ENCODE measurements at regions not wholly inside any gene's neighbourhood (a gene's known extent, or its start where the extent isn't known, plus 50 kb on each side); places are given as distances from the start of the nearest gene placed in this dataset.

DNA sequence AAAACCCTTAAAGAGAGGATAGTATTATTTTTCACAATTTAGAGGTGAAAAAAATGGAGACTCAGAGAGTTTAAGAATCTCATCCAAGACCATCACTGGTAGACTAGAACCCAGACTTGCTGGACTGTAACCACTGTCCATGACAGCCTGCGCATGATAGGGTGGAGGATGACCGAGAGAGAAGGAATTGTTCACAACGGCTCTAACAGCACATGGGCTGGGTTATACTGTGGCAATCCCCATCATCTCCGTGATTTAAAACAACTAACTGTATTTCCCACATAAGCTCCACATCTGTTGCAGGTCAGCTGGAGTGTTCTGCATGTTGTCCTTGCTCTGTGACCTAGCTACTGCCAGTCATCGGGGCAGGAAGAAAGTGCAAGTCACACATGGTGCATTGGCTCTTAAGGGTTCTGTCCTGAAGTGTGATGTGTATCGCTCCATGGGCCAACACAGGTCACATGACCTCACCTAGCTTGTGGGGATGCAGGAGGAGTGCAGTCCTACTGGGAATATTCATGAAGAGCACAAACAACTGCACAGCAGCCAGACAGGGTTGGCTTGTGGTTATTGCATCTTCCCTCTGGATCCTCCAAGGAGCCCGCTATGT, 131.2 kb upstream of the MPHOSPH6 start:
- Histone ChIP-seq H3K4me1 (ENCODE audit: control insufficient read depth in 1 of 2, insufficient read depth in 2 of 2, low read length in 2 of 2) (no peaks in the 10 kb centered on the region), H3K4me2 (replicated peaks; ENCODE audit: extremely low read depth, low read length, poor library complexity, severe bottlenecking) (no peak overlapping the region), H3K36me3 (replicated peaks in 1 of 2; ENCODE audit: control insufficient read depth in 1 of 2, insufficient read depth in 2 of 2, low read length in 2 of 2) (no peaks in the 10 kb centered on the region), H3K9me3 (replicated peaks in 1 of 2; ENCODE audit: control insufficient read depth in 1 of 2, insufficient read depth in 1 of 2, low read length in 2 of 2) (no peaks in the 10 kb centered on the region), H3K27me3 (ENCODE audit: control insufficient read depth in 2 of 2, insufficient read depth in 2 of 2, low read length in 2 of 2) (no peaks in the 10 kb centered on the region), H3K4me3 (replicated peaks in 1 of 3; ENCODE audit: low read depth in 2 of 3, low read length in 3 of 3) (no peak overlapping the region), H4K20me1 (ENCODE audit: insufficient read depth, low read length) (no peaks in the 10 kb centered on the region), H3K9ac (ENCODE audit: insufficient read depth, low read length, poor library complexity, severe bottlenecking) (no peak overlapping the region), H2AFZ (ENCODE audit: insufficient read depth, low read depth, low read length, poor library complexity, severe bottlenecking) (no peak overlapping the region), H3K27ac (ENCODE audit: low read depth in 1 of 2, low read length in 2 of 2) (no peak overlapping the region), H3K79me2 (ENCODE audit: insufficient read depth, low read length) (no peaks in the 10 kb centered on the region)
- no peaks in the 10 kb centered on the region for H3K4me1 Mint-ChIP-seq
- no peak overlapping the region for H3K4me3 Mint-ChIP-seq
- H3K36me3 Mint-ChIP-seq: no peaks in the 10 kb centered on the region
- H3K27me3 Mint-ChIP-seq (ENCODE audit: low read depth in 3 of 3): peaks cover 0 to 6% (median 2%) of the 10 kb centered on the region in 3 donors
- no peak overlapping the region for H3K27ac Mint-ChIP-seq
- no peak for TF ChIP-seq CTCF (IDR thresholded peaks at IDR 0.05)
- peaks cover 0 to 3% (median 0%) of the 10 kb centered on the region in 7 donors for H3K9me3 Mint-ChIP-seq
- 94% methylated on average over 4 of the region's 7 CpGs for WGBS (ENCODE audit: insufficient coverage)
- no peak for DNase-seq
- intact Hi-C loops (cut with micrococcal nuclease): no loop called here

- no peaks in the 10 kb centered on the region for H3K9me3 ChIP-seq (replicated peaks in 1 of 2; ENCODE audit: control insufficient read depth in 1 of 2, insufficient read depth in 1 of 2, low read length in 2 of 2)
- peaks cover 0 to 4% (median 2%) of the 10 kb centered on the region in 3 donors for H3K27me3 Mint-ChIP-seq (ENCODE audit: low read depth in 3 of 3)
Observed at GRCh38 chr16:82300374-82300951, 130.4 kb upstream of the MPHOSPH6 start.

More at GRCh38 chr16:82300374-82300951, 130.4 kb upstream of the MPHOSPH6 start:
- H3K9me3 Mint-ChIP-seq: no peaks in the 10 kb centered on the region
- no peak overlapping the region for H3K4me3 Mint-ChIP-seq
- TF ChIP-seq CTCF (IDR thresholded peaks at IDR 0.05): no peak
- H3K27ac Mint-ChIP-seq: no peak overlapping the region
- H3K79me2 ChIP-seq (ENCODE audit: insufficient read depth, low read length): no peaks in the 10 kb centered on the region
- H2AFZ ChIP-seq (ENCODE audit: insufficient read depth, low read depth, low read length, poor library complexity, severe bottlenecking): no peak overlapping the region
- WGBS (ENCODE audit: insufficient coverage): 100% methylated on average over 4 of the region's 6 CpGs
- H3K27ac ChIP-seq (ENCODE audit: low read depth in 1 of 2, low read length in 2 of 2): no peak overlapping the region
- no peaks in the 10 kb centered on the region for H3K27me3 ChIP-seq (ENCODE audit: control insufficient read depth in 2 of 2, insufficient read depth in 2 of 2, low read length in 2 of 2)
- no peak overlapping the region for H3K9ac ChIP-seq (ENCODE audit: insufficient read depth, low read length, poor library complexity, severe bottlenecking)
- H4K20me1 ChIP-seq (ENCODE audit: insufficient read depth, low read length): no peaks in the 10 kb centered on the region
- no peaks in the 10 kb centered on the region for H3K4me1 Mint-ChIP-seq
- no peaks in the 10 kb centered on the region for H3K36me3 ChIP-seq (replicated peaks in 1 of 2; ENCODE audit: control insufficient read depth in 1 of 2, insufficient read depth in 2 of 2, low read length in 2 of 2)
- H3K4me2 ChIP-seq (replicated peaks; ENCODE audit: extremely low read depth, low read length, poor library complexity, severe bottlenecking): no peak overlapping the region
- H3K4me3 ChIP-seq (replicated peaks in 1 of 3; ENCODE audit: low read depth in 2 of 3, low read length in 3 of 3): no peak overlapping the region
- no peak for DNase-seq
- no peaks in the 10 kb centered on the region for H3K4me1 ChIP-seq (ENCODE audit: control insufficient read depth in 1 of 2, insufficient read depth in 2 of 2, low read length in 2 of 2)
- H3K36me3 Mint-ChIP-seq: no peaks in the 10 kb centered on the region
- intact Hi-C loops (cut with micrococcal nuclease): no loop called here

All from CD14-positive monocyte (primary cell).